Renal cortex interstitium (tissue), 11 donors: ENCODE measurements at regions not wholly inside any gene's neighbourhood (a gene's known extent, or its start where the extent isn't known, plus 50 kb on each side); places are given as distances from the start of the nearest gene placed in this dataset.

ENCODE experiments used
- DNase-seq, 11 donors: peaks; one replicate each; pipeline ENCODE4 v3.0.0-alpha.2; 2013; ENCODE audit warnings: low read depth in 9 of 11, low spot score in 4 of 11; ENCODE audit errors: extremely low read depth in 1 of 11

- no peak for DNase-seq
Measured at GRCh38 chr1:29827801-29828525, 591.6 kb downstream of the PTPRU start.

DNA sequence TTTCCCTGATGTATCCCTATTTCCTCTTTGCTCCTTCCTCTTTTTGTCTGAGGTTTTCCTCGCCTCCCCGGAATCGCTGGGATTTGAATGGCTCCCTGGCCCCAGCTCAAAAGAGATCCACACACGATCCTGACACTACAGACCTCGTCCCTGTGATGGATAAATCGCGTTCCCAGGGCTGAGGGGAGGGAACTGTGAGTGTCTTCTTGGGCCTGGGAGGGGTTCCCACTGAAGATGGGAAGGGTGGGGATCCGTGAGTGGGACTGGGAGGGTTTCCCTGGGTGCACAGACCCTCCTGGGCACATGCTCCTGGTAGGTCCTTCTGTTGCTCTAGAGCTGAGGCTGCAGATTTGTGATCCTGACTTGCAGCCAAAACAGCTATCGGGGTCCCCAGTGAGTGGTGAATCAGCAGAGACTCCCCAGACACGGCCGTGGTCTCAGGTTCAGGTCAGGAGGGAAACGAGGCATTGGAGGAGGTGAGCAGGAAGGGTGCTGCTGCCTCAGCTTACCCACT is 591.0 kb downstream of the PTPRU start:
- DNase-seq, result no peak

GRCh38 chr1:29826646-29827045 is 590.3 kb downstream of the PTPRU start:
- DNase-seq, result no peak

DNA sequence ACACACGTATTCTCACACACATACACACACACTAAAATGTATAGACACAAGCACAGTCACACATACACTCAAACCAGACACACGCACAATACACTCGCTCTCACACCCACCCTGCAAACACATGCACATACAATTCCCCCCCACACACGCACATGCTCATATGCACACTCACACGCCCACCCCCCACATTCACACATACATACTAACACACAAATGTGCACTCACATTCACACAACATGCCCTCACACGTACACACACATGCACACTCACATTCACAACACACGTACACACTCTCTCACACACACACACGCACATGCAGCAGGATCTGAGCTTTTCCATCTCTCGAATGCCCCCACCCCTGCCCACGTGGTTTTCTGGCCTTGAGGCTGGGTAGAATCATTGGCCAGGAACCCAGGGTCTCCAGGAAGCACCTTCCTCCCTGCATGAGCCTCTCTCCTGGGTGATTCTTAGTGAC is 589.7 kb downstream of the PTPRU start:
- no peak for DNase-seq

GRCh38 chr1:29825274-29825940 is 589.1 kb downstream of the PTPRU start:
- no peak for DNase-seq

- DNase-seq, result no peak
Measured at GRCh38 chr1:29824511-29825273, 588.4 kb downstream of the PTPRU start.

- no peak for DNase-seq
Measured at GRCh38 chr1:29824025-29824424, 587.7 kb downstream of the PTPRU start.

DNA sequence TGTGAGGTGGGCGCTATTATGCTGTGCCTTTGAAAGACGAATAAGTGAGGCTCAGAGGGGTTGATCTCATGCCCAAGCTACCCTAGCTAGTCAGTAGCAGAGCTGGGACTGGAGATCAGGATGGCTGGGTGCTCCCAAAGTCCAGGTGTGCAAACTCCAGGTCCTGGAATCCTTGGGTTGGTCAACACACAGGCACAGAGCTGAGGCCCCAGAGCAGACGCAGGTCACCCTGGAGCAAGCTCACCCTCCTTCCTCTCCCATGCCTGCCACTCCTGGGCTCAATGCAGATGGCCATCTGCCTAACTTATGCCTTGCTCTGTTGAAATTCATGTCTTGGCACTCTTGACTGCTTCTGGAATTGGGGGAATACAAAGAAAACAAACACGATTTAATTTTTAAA is 587.2 kb downstream of the PTPRU start:
- DNase-seq, result no peak

DNA sequence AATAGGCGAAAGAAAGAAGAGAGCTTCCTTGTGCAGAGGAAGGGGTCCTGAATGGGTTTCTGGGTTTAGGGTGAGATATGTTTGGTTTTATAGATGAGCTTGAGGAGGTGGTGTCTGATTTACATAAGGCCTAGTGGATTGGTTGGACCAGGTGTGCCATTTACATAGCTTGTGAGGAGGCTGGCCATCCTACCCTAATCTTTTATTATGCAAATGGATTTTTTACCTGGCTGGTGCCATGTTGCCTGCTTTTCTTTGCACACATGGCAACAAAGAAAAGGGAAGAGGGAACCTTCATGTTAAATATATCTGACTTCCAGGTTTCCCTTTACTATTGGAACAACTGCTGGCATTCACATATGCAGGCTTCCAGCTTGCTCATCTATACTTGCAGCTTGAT is 585.3 kb downstream of the PTPRU start:
- no peak for DNase-seq

- DNase-seq, result no peak
Measured at GRCh38 chr1:29820401-29820800, 584.1 kb downstream of the PTPRU start.

DNA sequence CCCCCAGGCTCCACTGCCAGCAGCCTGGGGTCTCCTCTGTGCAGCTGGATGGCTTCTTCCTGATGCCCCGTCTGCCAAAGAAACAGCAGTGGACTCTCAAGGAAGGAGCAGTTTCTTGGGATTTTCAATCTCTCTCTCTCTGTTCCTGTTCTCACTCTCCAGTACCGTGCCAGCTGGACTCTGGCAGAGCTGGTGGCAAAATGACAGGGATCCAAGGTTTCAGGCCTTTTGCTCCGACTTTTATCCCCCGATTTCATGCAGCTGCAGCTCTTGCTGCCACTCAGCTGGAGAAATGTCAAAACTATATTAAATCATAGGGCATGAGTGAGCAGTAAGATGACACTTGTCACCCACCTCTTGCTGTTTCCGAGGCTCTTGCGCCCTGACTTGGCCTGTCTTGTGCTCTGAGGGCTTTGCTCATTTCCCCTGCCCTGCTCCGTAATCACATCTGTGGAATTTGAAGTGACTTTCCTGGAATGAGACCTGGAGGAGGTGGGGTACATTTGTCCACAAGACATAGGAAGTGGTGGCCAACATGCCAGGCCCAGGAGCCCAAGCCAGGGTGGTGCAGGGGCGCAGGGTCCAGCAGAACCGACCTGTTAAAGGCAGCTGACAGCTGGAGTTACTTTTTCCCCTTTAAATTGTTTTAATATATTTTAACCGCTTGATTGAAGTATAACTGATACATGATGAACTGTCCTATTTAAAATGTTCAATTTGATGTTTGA is 576.2 kb downstream of the PTPRU start:
- DNase-seq, result no peak

DNA sequence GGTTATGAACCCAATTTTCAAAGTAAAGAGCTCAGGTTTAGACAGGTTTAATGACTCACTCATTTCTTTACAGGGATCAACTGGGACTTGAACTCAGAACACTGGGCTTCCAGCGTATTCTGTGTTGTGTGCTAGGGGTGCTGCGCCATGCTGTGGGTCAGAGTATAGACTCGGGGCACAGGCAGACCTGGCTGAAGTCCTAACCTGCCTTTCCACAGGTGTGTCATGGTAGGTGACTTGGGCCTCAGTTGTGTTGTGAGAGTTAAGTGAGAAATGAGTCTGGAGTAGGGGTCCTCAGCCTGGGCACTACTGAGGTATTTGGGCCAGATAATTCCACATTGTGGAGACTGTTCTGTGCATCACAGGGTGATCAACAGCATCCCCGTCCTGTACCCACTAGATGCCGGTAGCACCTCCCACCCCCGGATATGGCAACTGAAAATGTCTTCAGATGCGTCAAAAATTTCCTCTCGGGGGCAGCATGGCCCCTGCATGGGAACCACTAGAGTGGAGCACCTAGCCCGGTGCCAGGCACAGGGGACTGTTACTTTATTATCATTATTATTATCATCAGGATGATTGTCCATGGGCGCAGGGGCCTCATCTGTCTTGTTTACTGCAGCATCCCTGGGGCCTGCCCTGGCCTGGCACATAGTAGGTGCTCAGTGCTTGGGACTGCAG is 575.5 kb downstream of the PTPRU start:
- no peak for DNase-seq

DNA sequence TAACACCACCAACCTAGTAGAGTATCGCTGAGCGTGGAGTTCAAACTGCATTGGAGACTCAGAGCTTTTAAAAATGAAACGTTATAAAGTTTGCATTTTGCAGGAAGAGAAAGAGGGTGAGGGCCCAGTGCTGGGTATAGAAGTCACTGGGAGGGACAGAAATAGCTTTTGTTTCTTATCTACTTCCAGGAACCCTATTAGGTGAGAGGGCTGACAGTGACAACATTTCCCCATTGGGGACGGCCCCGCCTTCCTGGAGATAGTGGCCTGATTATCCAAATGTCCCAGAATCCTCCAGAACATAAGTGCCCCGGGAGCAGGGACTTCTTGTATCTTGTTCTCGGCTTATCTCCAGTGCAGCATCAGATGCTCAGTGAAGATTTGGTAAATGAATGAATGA is 574.9 kb downstream of the PTPRU start:
- DNase-seq, result no peak

- no peak for DNase-seq
Measured at GRCh38 chr1:29810121-29811120, 574.1 kb downstream of the PTPRU start.

DNA sequence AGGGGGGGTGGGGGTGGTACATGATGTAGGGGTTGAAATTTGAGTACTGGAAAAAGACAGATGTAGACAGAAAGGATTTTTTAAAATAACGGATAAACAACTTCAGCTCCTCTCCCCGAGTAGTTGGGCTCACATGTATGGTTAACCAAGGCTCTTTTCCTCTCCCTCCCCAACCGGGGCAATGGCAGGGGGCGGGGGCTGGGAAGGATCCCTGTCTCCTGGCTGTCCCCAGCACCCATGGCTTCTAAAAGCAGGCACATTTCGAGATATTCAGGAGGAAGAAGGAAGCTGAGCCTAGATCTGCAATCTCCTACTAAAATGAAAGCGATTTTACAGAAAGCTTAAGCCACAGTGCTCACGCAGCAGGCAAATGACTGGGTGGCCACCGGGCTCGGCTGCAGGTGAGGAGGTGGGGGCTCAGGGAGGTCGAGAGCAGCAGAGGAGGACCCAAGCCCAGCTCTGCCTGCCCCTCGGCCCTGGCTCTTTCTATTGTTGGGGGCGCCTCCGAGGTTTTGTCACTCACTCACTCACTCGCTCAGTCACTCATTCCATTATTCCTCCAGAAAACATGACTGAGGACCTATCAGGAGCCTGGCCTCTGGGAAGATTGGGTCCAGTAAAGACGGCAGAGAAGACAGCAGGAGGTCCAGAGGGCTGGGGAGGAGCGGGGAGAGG is 573.3 kb downstream of the PTPRU start:
- DNase-seq, result no peak

DNA sequence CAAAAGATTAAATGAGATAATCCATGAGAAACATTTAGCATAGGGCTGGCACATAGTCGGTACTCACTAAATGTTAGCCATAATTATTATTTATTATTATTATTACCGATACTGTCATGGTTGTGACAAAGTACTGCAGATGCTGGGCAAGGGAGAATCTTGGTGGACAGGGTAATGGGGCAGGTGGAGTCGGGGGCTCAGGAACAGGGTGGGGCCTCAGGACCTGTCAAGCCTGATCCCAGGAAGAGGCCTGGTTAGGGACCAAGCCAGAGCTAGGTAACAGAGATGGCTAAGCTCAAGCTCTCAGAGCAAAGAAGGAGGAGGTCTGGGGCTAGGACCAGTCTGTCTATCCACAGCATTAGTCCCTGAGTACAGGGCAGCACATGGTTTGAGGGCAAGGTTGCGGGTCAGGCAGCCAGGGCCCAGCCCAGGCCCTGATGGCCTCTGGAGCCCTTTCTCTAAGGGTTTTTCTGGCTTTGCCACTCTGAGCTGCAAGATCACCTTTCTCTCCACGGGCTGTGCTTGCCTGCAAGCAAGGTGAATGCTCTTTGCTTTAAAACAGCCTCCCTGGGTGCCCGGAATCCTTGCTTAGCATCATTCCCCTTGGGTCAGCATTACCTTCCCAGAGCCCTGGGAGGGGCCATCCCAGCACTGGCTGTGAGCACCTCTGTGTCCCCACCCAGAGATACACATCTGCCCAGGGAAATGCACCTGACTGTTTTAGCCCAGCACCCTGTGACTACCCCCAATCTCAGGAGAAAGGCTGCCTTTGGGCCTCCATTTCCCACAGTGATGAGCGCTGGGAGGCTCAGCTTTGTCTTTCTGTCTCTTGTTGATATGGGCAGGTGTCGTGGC is 572.0 kb downstream of the PTPRU start:
- DNase-seq, result no peak
